AG04449 (cell line): ENCODE measurements at regions not wholly inside any gene's neighbourhood (a gene's known extent, or its start where the extent isn't known, plus 50 kb on each side); places are given as distances from the start of the nearest gene placed in this dataset.

Experiments
- CTCF ChIA-PET: fragments of 350-600 bp; formaldehyde crosslinking; extraction: SDS; loops from one replicate; lab custom pipeline; 2021; ENCODE audit warnings: antibody characterized with exemption; lab: Yijun Ruan, JAX
- POLR2A ChIA-PET: fragments of 400-600, 350-600 bp; formaldehyde crosslinking; extraction: SDS; loops from one replicate; lab custom pipeline; 2020; ENCODE audit warnings: antibody characterized with exemption, inconsistent platforms; lab: Yijun Ruan, JAX
- DNase-seq: peaks from one replicate; pipeline ENCODE4 v3.0.0-alpha.2; 2010; ENCODE audit warnings: low read depth, low spot score
- H3K4me3 ChIP-seq: 2 replicates; pipeline ENCODE4 v1.5.1; 2011; ENCODE audit warnings: low read depth, mild to moderate bottlenecking, control low read depth, low read length
- TF ChIP-seq, protein P1 (sequence below): IDR thresholded peaks from one replicate; pipeline ENCODE4 v1.5.1; 2011; ENCODE audit warnings: mild to moderate bottlenecking, moderate library complexity, low read length, control low read depth, inconsistent platforms; ENCODE audit not compliant: insufficient read depth; ENCODE audit errors: missing control alignments

DNA sequence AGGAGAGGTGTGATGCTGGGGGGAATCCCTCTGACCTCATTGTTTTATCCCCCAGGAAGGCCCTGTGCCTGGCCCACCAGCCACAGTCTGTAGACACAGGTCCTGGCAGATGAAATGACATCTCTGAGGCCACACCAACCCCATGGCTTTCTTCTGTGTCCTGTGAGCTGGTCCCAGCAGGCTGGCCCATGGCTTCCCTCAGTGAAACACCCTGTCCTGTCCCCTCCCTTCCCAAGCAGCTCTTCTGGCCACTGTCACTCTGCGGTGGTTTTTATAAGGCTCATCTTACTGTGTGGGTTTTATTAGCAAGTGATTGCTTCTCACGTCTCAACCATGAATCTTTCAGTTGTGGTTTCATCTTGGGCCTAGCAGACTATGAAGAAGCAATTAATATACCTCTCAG is 81.6 kb upstream of the CALM2 start:
- TF ChIP-seq, protein P1, sequence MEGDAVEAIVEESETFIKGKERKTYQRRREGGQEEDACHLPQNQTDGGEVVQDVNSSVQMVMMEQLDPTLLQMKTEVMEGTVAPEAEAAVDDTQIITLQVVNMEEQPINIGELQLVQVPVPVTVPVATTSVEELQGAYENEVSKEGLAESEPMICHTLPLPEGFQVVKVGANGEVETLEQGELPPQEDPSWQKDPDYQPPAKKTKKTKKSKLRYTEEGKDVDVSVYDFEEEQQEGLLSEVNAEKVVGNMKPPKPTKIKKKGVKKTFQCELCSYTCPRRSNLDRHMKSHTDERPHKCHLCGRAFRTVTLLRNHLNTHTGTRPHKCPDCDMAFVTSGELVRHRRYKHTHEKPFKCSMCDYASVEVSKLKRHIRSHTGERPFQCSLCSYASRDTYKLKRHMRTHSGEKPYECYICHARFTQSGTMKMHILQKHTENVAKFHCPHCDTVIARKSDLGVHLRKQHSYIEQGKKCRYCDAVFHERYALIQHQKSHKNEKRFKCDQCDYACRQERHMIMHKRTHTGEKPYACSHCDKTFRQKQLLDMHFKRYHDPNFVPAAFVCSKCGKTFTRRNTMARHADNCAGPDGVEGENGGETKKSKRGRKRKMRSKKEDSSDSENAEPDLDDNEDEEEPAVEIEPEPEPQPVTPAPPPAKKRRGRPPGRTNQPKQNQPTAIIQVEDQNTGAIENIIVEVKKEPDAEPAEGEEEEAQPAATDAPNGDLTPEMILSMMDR = no peak
- ChIA-PET POLR2A (no interaction called here), CTCF (interaction anchor here (1.2 to 5.7 kb wide), 3 partner anchors 14 to 269 kb away, joined by 3 to 48 read pairs (median 3); no protein-coding TSS in a partner anchor)
- no peak overlapping the region for H3K4me3 ChIP-seq
- DNase-seq = no peak

GRCh38 chr2:47256416-47257087 is 80.2 kb upstream of the CALM2 start:
- POLR2A ChIA-PET = no interaction called here
- CTCF ChIA-PET = interaction anchor here (0.9 kb wide), 1 partner anchor 15 kb away, joined by 5 read pairs; no protein-coding TSS in a partner anchor
- no peak for DNase-seq

GRCh38 chr2:47255794-47256193 is 79.5 kb upstream of the CALM2 start:
- ChIA-PET POLR2A (no interaction called here), CTCF (no interaction called here)
- no peak overlapping the region for H3K4me3 ChIP-seq
- TF ChIP-seq, protein P1 = no peak
- DNase-seq = no peak

More at GRCh38 chr2:47256416-47257087, 80.2 kb upstream of the CALM2 start:
- no peak overlapping the region for H3K4me3 ChIP-seq
- TF ChIP-seq, protein P1 = no peak

DNA sequence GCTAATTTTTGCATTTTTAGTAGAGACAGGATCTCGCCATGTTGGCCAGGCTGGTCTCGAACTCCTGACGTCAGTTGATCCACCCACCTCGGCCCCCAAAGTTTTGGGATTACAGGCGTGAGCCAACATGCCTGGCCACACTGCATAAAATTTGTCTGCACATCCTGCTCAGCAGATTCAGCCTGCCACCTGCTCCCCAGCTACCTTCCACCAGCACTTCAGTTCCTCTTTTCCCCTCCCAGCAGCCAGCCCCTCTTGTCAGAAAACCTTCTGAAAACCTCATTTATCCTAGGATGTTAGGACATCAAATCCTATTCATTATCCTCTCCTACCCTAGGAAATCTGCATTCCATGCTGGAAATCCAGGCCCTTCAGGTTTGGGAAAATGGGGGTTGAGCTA is 78.2 kb upstream of the CALM2 start:
- TF ChIP-seq, protein P1 = no peak
- ChIA-PET POLR2A (interaction anchor here (0.6 kb wide), 1 partner anchor 19 kb away, joined by 3 read pairs; no protein-coding TSS in a partner anchor), CTCF (interaction anchor here (1.0 to 1.1 kb wide), 2 partner anchors 11 to 16 kb away, joined by 3 read pairs; no protein-coding TSS in a partner anchor)
- H3K4me3 ChIP-seq = no peak overlapping the region
- DNase-seq = no peak

DNA sequence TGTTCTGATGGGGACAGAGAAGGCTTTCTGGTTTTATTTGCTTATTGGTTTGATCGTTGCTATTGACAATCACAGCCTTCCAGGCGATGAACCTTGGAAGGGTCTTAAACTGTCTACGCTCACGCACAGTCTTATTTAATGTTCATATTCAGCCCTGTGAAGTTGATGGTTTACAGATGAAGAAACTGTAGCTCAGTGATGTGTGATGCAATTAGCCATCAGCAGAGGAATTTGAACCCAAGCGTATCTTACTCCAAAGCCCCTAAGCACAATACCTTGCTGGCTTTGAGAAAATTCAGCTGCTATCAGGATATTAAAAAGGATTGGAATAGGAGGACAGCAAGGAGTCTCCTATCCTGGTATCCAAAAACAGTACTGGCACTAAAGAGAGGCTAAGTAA is 77.1 kb upstream of the CALM2 start:
- TF ChIP-seq, protein P1 = no peak
- POLR2A ChIA-PET = no interaction called here
- CTCF ChIA-PET = interaction anchor here (1.1 kb wide), 1 partner anchor 12 kb away, joined by 3 read pairs; no protein-coding TSS in a partner anchor
- no peak overlapping the region for H3K4me3 ChIP-seq
- DNase-seq = no peak

- POLR2A ChIA-PET = no interaction called here
- CTCF ChIA-PET = no interaction called here
- TF ChIP-seq, protein P1 = no peak
These were observed 75.0 kb upstream of the CALM2 start for GRCh38 chr2:47251404-47251675.

More at GRCh38 chr2:47251404-47251675, 75.0 kb upstream of the CALM2 start:
- no peak for DNase-seq
- no peak overlapping the region for H3K4me3 ChIP-seq
